ENCODE measurements at regions not wholly inside any gene's neighbourhood (a gene's known extent, or its start where the extent isn't known, plus 50 kb on each side); places are given as distances from the start of the nearest gene placed in this dataset.

DNA sequence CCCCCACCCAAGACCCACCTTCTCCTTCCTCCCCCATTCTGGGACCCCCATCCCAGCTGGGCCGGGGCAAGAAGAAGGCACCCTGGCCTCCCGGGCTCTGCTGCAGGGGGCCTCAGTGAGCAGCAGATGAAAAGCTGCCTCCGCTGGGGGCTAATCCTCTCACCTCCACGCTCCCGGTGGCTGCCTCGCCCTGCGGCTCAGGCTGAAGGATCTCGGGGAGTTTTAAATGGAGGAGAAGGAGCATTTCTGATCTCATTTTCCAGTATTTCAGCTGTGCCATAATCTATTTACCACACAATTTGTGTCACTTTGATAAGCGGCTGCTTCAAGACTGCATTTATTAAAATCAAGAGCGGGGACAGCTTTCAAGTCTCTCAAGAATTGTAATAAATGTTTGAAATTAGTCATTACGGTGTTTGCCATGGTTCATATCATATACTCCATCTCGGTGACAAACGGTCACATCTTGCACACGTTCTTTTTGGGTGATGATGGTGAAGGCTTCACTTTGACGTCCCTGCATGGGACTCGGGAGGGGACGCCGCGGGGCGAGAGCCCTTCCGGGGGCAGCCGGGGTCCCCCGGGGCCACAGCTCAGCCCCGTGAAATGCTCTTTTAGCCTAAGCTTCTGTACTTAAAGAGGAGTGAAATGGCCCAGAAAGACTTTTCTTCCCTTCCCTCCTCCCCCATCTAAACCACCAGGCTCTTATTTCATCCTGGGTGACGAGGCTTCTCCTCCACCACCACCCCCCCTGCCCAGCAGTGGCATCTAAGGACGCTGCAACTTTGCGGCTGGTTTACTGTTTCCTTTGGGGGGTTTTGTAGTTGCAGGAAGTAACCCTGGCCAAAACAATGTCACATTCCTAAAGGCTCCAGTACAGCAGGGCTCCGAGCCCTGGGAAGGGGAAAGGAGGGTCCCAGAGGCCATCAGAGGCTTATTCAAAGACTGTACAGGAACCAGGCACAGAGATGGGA lies 313.1 kb upstream of the TNRC6C start:
- Histone ChIP-seq H3K79me2 (ENCODE audit: control insufficient read depth, insufficient read depth, low read length) (no peaks in the 10 kb centered on the region), H3K9me3 (replicated peaks; ENCODE audit: control insufficient read depth, insufficient read depth, low read depth, low read length) (no peaks in the 10 kb centered on the region), H3K4me2 (ENCODE audit: insufficient read depth, low read length) (no peak overlapping the region), H3K9me1 (ENCODE audit: control insufficient read depth, insufficient read depth, low read length) (no peaks in the 10 kb centered on the region), H3K4me1 (replicated peaks in 1 of 2; ENCODE audit: control insufficient read depth in 2 of 2, insufficient read depth in 2 of 2, low read length in 2 of 2) (no peaks in the 10 kb centered on the region), H3K36me3 (ENCODE audit: control insufficient read depth, insufficient read depth, low read length) (no peaks in the 10 kb centered on the region), H3K4me3 (no peak overlapping the region), H3K27ac (ENCODE audit: extremely low read depth, low read depth, low read length) (no peak overlapping the region), H3K27me3 (ENCODE audit: control insufficient read depth in 2 of 2, insufficient read depth in 2 of 2, low read length in 2 of 2) (peaks cover 16 to 74% of the 10 kb centered on the region in 2 experiments; a peak in 4 of 5 replicates), H4K20me1 (replicated peaks; ENCODE audit: control insufficient read depth, insufficient read depth, low read length) (no peaks in the 10 kb centered on the region), H3K9ac (ENCODE audit: insufficient read depth in 1 of 2, low read depth in 2 of 2, low read length in 2 of 2) (no peak overlapping the region), H2AFZ (ENCODE audit: low read depth, low read length) (no peak overlapping the region)
- in situ Hi-C loops (cut with MboI) = no loop called here
- intact Hi-C loops (cut with micrococcal nuclease) = no loop called here
- 7% methylated on average over 27 of the region's 28 CpGs for WGBS (ENCODE audit: insufficient coverage, low coverage, missing lambda C conversion rate)
- peak in 2 of 4 experiments; percentile 16 to 25 for DNase-seq (ENCODE audit: extremely low read depth in 1 of 4, low spot score in 3 of 4)
- POLR2A ChIA-PET = interaction anchor here (0.6 kb wide), 1 partner anchor 76 kb away, joined by 3 read pairs; no protein-coding TSS in a partner anchor
- peak in 2 of 3 experiments; percentile 26 to 47; a peak in 4 of 6 replicates for TF ChIP-seq CTCF (IDR thresholded peaks at IDR 0.05 in 2 of 3, conservative IDR thresholded peaks at IDR 0.05 in 1 of 3; ENCODE audit: insufficient read depth in 2 of 3, low read depth in 1 of 3, low read length in 3 of 3)
- no peak for TF ChIP-seq NCOR1 (IDR thresholded peaks at IDR 0.05)
- TF ChIP-seq RAD21 (CRISPR knock-in tag; conservative IDR thresholded peaks at IDR 0.05 in 1 of 2, IDR thresholded peaks at IDR 0.05 in 1 of 2) = peak in 1 of 2 experiments; percentile 33; a peak in 1 of 4 replicates
- BruUV-seq (replicated peaks) = no TSS peak
- peak; percentile 73 for ATAC-seq
- CTCF ChIA-PET (ENCODE audit: low intra/inter-chr PET ratio) = no interaction called here
- no peak for FAIRE-seq
